ENCODE measurements at regions not wholly inside any gene's neighbourhood (a gene's known extent, or its start where the extent isn't known, plus 50 kb on each side); places are given as distances from the start of the nearest gene placed in this dataset.

DNA sequence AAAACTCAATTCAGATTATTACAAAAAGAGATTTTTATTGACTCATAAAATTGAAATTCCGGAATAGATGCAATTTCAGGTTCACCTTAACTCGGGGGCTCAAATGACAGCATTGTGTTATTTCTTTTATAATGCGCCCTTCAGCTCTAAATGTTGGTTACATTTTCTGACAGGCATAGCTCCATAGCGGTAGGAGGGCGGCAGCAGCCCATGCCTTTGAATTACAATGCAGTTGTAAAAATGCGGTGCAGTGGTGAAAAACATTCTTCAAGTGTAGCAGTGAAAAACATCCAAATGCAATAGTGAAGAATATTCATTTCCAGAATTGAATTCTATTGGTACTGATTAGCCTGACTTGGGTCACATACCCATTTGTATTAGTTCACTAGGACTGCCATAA lies 215.3 kb upstream of the PKP2 start:
- TF ChIP-seq, protein P1, sequence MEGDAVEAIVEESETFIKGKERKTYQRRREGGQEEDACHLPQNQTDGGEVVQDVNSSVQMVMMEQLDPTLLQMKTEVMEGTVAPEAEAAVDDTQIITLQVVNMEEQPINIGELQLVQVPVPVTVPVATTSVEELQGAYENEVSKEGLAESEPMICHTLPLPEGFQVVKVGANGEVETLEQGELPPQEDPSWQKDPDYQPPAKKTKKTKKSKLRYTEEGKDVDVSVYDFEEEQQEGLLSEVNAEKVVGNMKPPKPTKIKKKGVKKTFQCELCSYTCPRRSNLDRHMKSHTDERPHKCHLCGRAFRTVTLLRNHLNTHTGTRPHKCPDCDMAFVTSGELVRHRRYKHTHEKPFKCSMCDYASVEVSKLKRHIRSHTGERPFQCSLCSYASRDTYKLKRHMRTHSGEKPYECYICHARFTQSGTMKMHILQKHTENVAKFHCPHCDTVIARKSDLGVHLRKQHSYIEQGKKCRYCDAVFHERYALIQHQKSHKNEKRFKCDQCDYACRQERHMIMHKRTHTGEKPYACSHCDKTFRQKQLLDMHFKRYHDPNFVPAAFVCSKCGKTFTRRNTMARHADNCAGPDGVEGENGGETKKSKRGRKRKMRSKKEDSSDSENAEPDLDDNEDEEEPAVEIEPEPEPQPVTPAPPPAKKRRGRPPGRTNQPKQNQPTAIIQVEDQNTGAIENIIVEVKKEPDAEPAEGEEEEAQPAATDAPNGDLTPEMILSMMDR (IDR thresholded peaks at IDR 0.05), result no peak
- no peak for TF ChIP-seq POLR2A (IDR thresholded peaks at IDR 0.05)

Data from adrenal gland (tissue), 5 donors.